NOMO-1 (cell line): ENCODE measurements at regions not wholly inside any gene's neighbourhood (a gene's known extent, or its start where the extent isn't known, plus 50 kb on each side); places are given as distances from the start of the nearest gene placed in this dataset.

ENCODE experiments used
- DNase-seq, 2 experiments: peaks; one replicate each; lab custom pipeline; 2025; ENCODE audit not compliant: unreplicated experiment in 2 of 2; lab: John Stamatoyannopoulos, UW

- DNase-seq = peak; percentile 11 to 37
Observed at GRCh38 chr6:139871803-139872510, 497.5 kb upstream of the CITED2 start.

- DNase-seq = no peak
Observed at GRCh38 chr6:139871165-139871710, 496.8 kb upstream of the CITED2 start.

GRCh38 chr6:139868576-139868975 is 494.1 kb upstream of the CITED2 start:
- DNase-seq = no peak

GRCh38 chr6:139863964-139864363 is 489.5 kb upstream of the CITED2 start:
- DNase-seq = no peak

- no peak for DNase-seq
Observed at GRCh38 chr6:139863346-139863745, 488.9 kb upstream of the CITED2 start.

GRCh38 chr6:139862311-139862710 is 487.9 kb upstream of the CITED2 start:
- DNase-seq = no peak

GRCh38 chr6:139860203-139860602 is 485.8 kb upstream of the CITED2 start:
- no peak for DNase-seq

GRCh38 chr6:139858429-139858828 is 484.0 kb upstream of the CITED2 start:
- DNase-seq = no peak

- DNase-seq = no peak
Observed at GRCh38 chr6:139857143-139857542, 482.7 kb upstream of the CITED2 start.

GRCh38 chr6:139856562-139856961 is 482.1 kb upstream of the CITED2 start:
- DNase-seq = no peak

GRCh38 chr6:139855671-139856311 is 481.3 kb upstream of the CITED2 start:
- DNase-seq = no peak

GRCh38 chr6:139853302-139853992 is 479.0 kb upstream of the CITED2 start:
- DNase-seq = no peak

GRCh38 chr6:139852488-139853140 is 478.2 kb upstream of the CITED2 start:
- no peak for DNase-seq

- no peak for DNase-seq
Observed at GRCh38 chr6:139852067-139852466, 477.6 kb upstream of the CITED2 start.

- DNase-seq = no peak
Observed at GRCh38 chr6:139851206-139851605, 476.8 kb upstream of the CITED2 start.

GRCh38 chr6:139850512-139850911 is 476.1 kb upstream of the CITED2 start:
- no peak for DNase-seq

GRCh38 chr6:139847457-139847813 is 473.0 kb upstream of the CITED2 start:
- DNase-seq = no peak

GRCh38 chr6:139846538-139847456 is 472.3 kb upstream of the CITED2 start:
- DNase-seq = peak; percentile 54 to 69

- DNase-seq = no peak
Observed at GRCh38 chr6:139844907-139845306, 470.5 kb upstream of the CITED2 start.

GRCh38 chr6:139841794-139842215 is 467.4 kb upstream of the CITED2 start:
- peak; percentile 87 to 97 for DNase-seq
